ENCODE measurements at regions not wholly inside any gene's neighbourhood (a gene's known extent, or its start where the extent isn't known, plus 50 kb on each side); places are given as distances from the start of the nearest gene placed in this dataset.

DNA sequence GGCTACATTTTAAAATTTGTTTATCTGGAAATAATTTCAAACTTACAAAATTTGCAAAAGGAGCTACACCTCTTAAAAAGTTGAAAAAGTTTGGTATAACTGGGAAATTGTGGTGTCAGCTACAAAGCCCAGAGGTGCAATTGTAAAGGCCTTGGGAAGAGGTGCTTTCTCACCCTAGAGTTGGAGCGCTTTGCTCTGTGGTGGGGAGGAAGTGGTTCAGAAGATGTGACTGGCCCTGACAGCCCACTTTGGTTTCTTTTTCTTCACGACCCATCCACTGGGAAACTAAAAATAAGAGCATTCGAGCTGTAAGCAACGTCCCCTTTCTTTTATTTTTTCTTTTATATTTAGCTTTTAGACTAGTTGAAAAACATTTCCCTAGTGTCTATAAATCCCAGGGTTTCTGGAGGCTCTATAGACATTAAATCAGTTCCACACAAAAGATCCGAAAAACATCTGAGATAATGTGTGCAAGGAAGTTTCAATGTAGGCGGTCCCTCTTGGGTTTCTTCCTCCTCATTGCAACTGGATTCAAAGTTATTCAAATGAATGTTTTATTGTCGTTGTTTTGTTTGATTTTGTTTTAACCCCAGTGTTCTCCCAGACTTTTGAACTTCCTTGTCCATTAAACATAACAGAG is 397.8 kb downstream of the KIF16B start:
- DNase-seq, result no peak

DNA sequence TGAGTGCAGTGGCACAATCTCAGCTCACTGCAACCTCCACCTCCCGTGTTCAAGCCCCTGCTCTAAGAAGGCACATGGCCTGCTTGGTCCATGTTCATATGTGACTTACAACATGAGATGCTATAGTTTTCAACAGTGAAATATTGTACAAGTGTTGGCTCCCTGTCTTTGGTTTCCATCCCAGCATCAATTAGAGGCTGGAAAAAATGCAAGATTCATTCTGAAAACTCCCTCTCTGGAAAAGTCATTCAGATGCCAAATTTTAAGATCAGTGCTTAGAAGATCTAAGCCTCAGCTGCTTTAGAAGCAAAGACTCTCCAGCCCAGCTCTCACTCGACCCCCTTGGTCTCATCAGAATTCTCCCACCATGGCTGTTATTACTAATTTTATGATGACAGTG is 398.9 kb downstream of the KIF16B start:
- no peak for DNase-seq

DNA sequence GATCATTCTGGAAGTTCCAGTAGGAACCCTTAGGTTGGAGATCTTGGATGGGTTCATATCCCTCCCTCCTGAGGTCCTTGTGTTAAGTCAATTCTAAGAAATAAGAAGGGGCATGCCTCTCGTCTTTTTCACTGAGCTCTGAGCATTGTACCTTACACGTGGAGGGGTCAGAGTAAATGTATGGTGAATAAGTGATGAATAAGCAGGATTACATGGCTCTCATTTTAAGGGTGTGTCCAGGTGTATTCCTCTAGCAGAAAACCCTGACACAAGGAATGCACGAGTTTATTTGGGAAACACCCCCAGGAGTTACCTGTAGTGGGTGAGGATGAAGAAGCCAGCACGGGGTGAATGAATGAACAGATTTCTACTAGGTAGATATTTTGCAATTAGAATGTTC is 400.2 kb downstream of the KIF16B start:
- no peak for DNase-seq

DNA sequence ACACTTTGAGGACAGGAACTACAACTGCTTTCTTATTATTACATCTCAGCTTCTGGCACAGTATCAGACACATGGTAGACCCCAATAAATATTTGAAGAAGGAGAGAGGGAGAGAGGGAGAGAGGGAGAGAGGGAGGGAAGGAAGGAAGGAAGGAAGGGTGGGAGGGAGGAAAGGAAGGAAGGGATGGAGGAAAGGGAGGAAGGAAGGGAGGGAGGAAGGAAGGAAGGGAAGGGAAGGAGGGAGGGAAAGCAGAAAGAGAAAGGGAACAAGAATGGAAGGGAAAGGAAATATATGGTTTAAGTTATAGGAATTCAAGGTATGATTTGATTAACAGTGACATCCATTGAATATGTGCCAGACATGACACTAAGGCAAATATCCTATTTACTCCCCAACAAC is 402.1 kb downstream of the KIF16B start:
- no peak for DNase-seq

DNA sequence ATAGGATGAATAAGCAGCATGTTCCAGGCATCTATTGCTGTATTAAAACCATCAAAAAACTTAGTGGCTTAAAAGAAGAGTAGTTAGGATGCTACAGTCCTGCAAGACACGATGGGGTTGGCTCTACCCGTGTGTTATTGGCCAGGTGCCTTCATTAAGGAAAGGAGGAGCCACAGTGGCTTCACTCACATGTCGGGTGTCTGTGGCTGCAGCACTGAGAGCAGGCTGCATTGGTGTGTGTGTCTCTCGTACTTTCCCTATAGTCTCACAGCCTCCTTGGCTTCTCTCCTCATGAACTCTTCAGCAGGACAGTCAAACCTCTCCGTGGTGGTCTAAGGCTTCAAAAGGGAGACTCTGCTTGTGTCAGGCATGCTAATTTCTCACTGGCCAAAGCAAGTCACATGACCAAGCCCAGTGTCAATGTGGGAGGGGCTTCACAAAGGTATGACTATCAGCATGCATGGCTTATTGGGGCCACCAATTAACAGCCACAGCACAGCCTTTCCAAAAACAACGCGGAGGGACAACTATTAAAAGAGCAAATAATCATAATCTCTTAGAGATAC is 402.8 kb downstream of the KIF16B start:
- DNase-seq, result no peak

DNA sequence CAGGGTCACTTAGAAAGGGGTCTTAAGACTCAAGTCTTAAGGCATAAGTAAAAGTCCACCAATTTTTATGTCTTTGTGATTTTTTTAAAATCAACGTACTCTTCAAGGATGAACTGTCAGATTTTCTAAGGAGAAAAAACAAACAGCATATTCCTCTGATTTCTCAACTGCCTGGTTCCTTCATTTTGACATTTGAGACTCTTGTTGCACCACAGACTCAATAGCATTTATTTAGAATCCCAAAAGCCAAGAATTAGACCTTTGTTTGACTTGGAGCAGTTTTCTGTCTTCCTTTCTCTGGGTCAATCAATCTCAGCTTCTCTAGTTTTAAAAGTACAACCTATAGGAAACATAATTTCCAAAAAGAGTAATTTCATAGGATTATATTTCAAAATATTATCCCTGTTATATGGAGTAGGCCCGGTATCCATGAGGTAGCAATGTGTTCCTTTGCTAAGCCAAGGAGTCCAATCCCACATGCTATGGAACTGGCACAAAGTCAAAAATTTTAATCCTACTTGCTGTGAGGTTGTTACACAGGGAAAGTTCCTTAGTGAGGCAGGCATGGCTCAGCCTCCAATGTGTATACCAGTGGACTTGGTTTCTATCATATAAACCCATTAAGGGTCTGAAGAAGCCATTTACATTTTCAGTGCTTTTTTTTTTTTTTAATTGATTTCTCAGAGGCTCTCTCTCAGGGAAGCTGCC is 405.7 kb downstream of the KIF16B start:
- no peak for DNase-seq

DNA sequence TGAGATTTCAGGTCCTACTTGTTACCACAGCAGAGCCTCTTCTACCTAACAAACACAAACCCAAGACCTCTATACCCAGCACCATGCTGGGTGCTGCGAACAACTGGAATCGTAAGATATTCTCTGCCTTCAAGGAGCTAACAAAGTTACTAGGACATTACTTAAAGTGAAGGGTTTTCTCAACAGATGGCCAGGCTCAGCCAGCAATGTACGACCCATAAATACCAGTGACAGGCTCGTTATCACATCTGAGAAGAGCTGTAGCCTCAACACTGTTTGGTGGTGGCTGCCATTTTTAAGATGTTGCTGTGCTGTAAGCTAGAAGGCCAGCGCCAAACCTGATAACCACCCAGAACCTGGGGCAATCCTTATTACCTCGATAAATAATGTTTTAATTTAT is 406.5 kb downstream of the KIF16B start:
- no peak for DNase-seq

DNA sequence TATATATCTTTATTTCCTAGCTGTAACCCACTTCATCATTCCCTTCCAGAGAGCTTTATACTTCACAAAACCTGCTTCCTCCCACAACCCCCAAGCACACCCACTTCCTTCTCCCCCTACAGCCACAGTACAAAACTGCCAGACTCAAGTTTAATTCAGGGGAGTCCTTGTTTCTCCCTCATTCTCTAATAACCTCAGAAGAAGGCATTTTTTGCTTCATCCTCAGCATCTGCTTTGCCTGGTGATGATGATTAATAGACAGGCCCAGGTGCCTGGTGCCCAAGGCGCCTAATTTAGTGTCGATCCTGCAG is 414.3 kb downstream of the KIF16B start:
- DNase-seq, result no peak

DNA sequence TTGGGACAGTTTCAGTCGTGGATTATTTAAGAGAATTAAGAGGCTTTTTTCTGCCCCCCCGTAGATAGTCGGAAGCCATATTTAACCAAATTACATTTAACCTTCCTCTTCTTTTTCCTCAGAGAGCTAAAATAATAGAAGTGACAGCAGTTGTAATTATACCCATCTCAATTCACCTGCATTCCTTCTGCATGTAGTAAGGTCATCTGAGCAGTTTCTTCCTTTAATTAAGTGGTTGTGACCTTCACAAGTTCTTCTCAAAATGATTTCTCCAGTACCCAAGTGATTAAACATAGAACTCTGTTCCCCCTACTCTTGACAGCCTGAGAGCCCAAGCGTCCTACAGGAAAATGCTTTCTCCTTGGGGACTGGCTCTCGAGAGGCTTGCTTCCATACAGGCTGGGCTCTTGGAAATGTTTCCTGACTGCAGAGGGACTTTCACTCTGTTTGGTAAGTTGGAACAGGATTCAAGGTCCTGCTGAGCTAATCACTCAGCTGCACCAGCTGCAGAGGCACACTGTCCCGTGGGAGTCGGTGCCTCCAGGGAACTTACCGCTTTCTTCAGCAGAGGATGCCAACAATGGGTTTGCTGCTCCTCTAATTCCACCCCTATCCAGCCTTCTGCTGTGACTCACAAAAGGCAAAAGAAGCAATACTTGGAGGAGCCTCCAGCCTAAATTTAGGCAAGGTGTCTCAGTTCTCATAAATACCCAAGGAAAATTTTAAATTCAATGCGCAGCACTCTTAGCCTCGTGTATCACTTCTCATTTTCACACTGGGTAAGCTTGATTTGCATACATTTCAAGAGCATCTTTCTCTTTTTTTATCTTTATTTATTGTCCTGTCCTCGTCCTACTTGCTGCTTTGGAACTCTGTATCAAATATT is 414.9 kb downstream of the KIF16B start:
- no peak for DNase-seq

DNA sequence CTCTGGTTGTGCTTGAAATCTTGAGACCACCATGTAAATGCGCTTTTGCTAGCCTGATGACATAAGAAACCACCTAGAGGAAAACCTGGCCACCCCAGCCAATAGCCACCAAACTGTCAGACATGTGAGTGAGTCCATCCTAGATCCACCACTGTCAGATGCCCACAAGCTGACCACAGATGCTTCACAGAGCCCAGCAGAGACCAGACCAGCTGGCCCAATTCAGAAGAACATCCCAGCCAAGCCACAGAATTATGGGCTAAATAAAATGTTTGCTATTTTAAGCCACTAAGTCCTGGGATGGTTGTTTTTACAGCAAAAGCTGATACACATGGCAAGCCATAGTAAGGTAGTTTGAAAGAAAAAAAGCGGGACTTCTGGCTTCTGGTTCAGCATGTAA is 425.3 kb downstream of the KIF16B start:
- DNase-seq, result no peak

DNA sequence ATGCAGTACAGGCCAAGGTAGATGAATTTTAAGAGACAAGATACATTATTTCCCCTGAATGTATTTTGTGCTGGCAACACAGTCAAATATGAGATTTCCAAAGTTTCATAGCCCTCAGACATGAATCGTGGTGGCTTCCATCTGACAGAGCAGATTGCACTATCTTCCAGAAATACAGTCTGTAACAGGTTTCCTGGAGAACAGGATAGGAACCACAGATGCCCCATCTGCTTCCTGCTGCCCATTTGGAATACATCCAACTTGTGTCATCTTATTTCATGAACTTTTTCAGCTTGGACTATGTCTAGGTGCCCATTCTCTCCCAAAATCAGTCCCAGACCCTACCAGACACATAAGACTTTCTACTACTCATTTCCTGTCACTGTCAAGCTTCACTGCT is 426.0 kb downstream of the KIF16B start:
- DNase-seq, result no peak

DNA sequence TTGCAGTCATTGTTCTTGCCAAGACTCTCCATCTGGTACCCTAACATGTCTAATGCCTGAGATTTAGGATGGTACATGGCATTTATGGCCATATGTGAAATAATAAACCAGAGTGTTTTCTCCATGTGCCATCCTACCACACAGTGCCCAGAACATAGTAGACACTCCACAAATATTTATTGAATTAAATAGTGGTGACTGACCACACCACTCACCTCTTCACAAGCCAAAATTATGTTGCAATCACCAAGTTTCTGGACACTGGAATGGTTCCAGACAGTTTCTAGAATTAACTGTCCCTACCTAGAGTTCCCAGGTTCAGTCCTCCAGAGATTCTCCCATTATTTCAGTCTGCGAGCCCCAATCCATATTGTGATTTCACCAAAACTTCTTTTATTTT is 427.3 kb downstream of the KIF16B start:
- DNase-seq, result no peak

DNA sequence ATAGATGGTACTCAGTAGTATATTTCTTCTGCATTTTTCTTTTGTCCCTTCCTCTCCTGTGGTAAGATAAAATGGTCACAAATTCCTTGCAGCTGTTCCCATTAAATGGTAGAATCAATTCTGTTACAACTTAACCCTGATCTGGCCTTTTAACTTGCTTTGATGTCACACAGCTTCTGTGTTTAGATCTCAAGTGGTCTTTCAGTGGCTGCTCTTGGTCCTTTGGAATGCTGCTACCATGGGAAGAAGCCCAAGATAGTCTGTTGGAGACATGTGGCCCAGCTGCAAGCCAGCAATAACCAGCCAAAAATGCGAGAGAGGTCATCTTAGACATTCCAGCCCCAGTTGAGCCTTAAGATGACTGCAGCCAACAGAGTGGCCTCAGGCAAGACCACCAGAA is 429.7 kb downstream of the KIF16B start:
- DNase-seq, result no peak

DNA sequence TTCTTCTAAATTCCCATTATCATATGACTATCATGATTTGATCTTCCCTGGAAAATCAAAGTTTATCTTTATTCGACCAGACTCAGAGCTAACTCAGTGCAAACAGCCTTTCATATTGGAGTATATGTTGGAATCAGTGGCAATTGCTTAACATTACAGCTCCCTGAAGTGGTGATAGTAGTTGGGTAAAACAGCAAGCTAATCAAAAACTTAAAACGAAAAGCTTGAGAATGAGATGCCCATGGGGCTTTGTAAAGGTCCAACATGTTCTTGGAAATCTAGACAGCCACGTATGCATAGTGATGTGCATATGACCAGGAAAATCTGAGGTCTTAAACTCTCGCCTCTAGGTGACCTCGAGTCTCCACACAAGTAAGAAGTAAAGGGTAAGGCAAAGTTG is 437.6 kb downstream of the KIF16B start:
- DNase-seq, result no peak

DNA sequence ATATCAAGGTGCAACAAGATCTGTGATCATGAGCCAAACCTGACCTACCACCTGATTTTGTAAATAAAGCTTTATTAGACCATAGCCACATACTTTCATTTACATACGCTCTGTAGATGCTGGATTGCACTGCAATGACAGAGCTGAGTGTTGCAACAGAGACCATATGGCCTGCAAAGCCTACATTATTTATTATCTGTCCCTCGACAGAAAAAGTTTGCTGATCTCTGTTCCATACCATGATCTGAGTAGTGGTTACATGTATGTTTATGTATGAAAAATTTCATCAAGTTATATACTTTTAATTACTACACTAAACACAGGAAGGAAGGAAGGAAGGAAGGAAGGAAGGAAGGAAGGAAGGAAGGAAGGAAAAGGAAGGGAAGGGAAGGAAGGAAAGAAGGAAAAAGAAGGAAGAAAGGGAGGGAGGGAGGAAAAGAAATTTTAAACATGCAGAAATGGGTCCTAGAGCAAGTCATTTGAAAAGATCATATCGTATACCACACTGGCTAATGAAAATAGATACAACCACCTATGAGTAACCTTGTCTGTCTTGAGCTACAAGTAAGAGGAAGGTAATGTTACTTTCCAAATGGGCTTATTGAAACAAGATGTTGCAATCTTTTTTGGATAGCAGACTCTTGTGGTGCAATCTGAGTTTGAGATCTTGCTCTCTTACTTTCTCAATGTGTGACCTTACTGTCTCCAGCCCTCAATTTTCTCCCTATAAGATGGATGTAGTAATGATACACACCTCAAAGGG is 441.0 kb downstream of the KIF16B start:
- no peak for DNase-seq

DNA sequence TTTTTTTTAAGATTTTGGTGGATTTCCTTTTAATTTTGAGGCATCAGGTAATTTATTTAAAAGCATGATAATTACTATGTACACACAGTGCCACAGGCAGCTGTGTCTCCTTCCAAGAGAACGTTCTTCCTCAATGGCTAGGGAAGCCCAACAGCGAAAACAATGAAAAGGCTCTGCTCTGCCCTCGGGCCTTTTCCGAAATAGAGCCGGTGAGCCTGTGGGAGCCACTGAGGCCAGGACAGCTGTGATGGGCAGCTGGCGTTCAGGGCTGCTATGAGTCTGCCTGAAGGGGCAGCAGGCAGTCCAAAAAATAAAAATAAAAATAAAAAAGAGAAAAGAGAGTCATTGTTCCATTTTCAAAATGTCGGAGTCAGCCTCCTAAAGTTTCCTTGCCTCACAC is 443.8 kb downstream of the KIF16B start:
- no peak for DNase-seq

DNA sequence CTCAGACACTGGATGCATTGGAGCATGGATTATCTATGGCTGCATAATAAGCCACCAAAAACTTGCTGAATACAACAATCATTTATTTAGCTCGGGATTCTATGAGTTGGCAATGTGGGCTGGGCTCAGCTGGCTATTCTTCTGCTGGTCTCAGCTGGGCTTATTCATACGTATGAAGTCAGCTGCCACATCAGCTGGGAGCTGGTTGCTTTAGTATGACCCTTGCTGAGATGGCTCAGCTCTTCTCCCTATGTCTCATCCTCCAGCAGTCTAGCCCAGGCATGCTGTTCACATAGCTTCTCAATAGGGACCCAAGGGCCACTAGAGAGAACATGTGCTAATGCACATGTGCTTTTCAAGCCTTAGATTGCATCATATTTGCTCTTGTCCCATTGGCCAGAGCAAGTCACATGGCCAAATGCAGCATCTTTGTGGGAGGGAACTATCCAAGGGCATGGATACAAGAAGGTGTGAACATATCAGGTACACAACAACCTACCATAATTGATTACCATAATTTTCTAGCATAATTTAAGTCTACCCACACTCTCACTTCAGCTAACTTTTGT is 444.6 kb downstream of the KIF16B start:
- no peak for DNase-seq

DNA sequence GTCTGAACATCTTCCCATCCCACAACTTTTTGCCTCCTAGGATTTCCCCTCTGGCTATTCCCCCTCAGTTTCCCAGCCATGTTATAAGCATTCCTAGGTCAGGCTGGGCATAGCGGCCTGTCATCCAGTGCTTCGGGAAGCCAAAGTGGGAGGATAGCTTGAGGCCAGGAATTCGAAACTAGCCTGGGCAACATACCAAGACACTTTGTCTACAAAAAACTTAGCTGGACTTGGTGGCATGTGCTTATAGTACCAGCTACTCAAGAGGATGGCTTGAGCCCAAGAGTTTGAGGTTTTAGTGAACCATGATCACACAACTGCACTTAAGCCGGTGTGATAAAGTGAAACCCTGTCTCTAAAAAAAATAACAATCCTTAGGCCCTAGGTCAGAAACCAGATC is 447.4 kb downstream of the KIF16B start:
- no peak for DNase-seq

DNA sequence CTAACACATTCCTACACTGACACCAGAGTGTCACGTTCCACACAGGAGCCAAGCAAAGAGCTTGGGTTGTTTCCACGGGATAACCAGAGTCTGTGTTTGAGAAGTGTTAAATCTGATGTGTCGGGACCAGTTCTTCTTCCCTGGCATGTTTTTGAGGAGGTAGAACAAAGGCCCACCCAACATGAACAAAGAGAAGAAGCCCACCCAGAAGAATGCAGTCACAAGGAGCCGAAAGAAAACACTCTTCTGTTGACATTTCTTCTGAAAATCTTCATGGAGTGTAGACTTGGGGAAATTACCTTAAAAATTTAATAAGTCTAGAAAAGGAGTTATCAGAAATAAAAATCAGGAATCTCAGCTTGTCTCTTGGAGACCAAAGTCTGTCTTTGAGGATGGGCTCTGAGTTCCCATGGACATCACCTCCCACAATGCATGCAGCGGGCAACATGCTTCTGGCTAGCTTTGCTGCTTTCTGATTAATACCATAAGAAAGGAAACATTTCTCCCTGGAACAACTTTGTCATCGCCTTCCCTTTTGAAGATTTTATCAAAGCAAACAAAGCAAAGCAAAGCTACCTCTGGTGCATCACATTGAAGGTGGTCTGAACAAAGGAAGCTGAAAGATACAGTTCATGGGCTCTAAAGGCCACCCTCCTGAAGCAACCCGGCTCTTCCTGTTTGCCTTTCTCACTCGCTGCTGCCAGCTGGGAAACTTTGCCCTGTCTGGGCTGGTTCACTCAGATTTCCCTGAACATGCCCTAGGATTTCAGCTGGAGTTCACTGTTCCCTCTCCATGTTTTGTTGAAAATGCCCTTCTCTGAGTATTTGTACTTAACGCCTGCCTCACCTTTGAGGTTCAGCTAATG is 448.1 kb downstream of the KIF16B start:
- DNase-seq, result no peak

DNA sequence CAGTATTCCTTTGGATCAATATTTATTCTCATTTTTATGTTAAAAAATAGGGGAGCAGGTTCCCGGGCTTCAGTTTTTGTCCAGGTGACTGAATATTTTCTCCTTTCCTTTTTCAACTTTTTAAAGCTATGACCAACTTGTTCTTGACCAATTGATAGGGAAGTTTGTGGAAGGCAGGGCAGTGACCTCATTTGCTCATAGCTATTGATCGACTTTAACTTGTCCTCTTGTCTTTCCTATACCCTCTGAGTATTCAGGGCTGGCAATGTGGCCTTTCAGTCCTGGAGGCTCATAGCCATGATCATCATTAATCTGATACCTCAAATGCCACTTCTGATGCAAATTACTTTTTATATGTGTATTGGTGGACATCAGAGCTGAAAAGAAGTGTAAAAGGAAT is 448.8 kb downstream of the KIF16B start:
- DNase-seq, result no peak

DNA sequence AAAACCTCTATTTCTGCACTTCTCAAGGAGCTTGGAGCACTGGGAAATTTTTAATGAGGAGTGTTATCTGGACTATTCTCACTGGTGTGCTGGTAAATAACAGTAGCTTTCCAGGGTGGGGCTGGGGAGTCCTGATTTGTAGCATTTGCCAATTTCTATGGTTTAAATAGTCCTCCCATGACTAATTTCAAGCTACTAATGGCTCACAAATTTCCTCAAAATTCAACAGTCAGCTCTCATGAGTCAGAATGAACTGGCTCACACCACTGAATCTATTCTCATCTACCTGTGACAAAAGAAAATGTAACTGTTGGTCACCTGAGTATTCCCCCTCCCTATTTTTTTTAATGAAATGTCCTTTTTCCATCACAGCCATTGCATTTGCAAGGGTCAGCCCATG is 449.6 kb downstream of the KIF16B start:
- DNase-seq, result no peak
